Small intestine (tissue), 7 donors: ENCODE measurements at regions not wholly inside any gene's neighbourhood (a gene's known extent, or its start where the extent isn't known, plus 50 kb on each side); places are given as distances from the start of the nearest gene placed in this dataset.

Experiments used
- DNase-seq, 2 donors: peaks; one replicate each; pipeline versions ENCODE4 v3.0.0 to v3.0.0-alpha.2; 2013
- FAIRE-seq: peaks from 2 replicates; lab custom pipeline; 2012; peaks lifted over from hg19 to GRCh38; lab: Jason Lieb, UNC
- H3K27ac ChIP-seq, 3 donors: one replicate each; pipeline ENCODE4 v1.5.1; 2013; ENCODE audit warnings: low read length in 2 of 3, mild to moderate bottlenecking in 2 of 3, control low read depth in 1 of 3, inconsistent platforms in 1 of 3, low read depth in 1 of 3, moderate library complexity in 1 of 3
- H3K27me3 ChIP-seq, 3 donors: one replicate each; pipeline ENCODE4 v1.6.1; 2013; ENCODE audit warnings: low read length in 3 of 3, inconsistent platforms in 1 of 3; ENCODE audit not compliant: control insufficient read depth in 3 of 3, insufficient read depth in 3 of 3
- H3K36me3 ChIP-seq, 3 donors: one replicate each; pipeline ENCODE4 v1.6.1; 2013; ENCODE audit warnings: low read length in 3 of 3, inconsistent platforms in 1 of 3, low read depth in 1 of 3, mild to moderate bottlenecking in 1 of 3, moderate library complexity in 1 of 3; ENCODE audit not compliant: control insufficient read depth in 3 of 3, insufficient read depth in 2 of 3
- H3K4me1 ChIP-seq, 3 donors: one replicate each; pipeline ENCODE4 v1.6.1; 2013; ENCODE audit warnings: low read length in 2 of 3, inconsistent platforms in 1 of 3, low read depth in 1 of 3, mild to moderate bottlenecking in 1 of 3, moderate library complexity in 1 of 3; ENCODE audit not compliant: control insufficient read depth in 3 of 3, insufficient read depth in 2 of 3
- H3K4me3 ChIP-seq, 3 donors: one replicate each; pipeline ENCODE4 v1.5.1; 2013; ENCODE audit warnings: low read length in 3 of 3, control low read depth in 1 of 3, inconsistent platforms in 1 of 3, low read depth in 1 of 3, mild to moderate bottlenecking in 1 of 3, moderate library complexity in 1 of 3
- H3K9me3 ChIP-seq, 2 donors: one replicate each; pipeline ENCODE4 v1.6.1; 2013; ENCODE audit warnings: low read depth in 1 of 2, low read length in 1 of 2; ENCODE audit not compliant: control insufficient read depth in 2 of 2, insufficient read depth in 1 of 2
- WGBS, 3 donors: extraction: QIAGEN DNeasy Blood & Tissue Kit; methylation state at CpG; one replicate each; pipeline ENCODE4 v1.1.7; 2013; 5-methylcytosine and 5-hydroxymethylcytosine counted together
- donor health status: healthy with polysubstance abuse.
- donor health status: control.
- donor health status: control.
- donor health status: Bipolar disorder and iron deficiency.
- donor health status: healthy.

DNA sequence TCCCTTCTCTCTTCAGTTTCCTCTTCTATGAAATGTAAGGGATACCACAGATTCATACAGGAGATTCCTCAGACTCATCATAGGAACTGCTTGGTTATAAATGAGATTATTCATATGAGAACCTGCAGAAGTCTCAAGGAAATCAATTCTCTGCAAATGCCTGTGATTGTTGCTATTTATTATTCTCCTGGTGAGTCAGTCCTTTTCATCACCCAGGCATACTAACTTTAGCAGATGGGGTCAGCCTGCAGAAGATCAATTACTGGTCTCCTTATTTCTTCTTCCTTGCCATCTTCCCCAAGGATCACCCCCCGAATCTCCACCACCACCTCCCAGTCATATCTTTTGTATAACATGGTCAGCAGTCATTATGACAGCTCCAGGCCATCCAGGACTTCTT is 53.8 kb upstream of the DCP1A start:
- 78 to 92% (median 89%) methylated on average over 1 of the region's 1 CpG for WGBS, 3 donors
- Histone ChIP-seq H3K9me3 (no peaks in the 10 kb centered on the region), H3K27me3 (peaks cover 0 to 3% (median 0%) of the 10 kb centered on the region in 3 donors), H3K4me1 (no peaks in the 10 kb centered on the region), H3K4me3 (no peak overlapping the region), H3K36me3 (no peaks in the 10 kb centered on the region), H3K27ac (no peak overlapping the region)
- FAIRE-seq (no peak), DNase-seq (no peak)

DNA sequence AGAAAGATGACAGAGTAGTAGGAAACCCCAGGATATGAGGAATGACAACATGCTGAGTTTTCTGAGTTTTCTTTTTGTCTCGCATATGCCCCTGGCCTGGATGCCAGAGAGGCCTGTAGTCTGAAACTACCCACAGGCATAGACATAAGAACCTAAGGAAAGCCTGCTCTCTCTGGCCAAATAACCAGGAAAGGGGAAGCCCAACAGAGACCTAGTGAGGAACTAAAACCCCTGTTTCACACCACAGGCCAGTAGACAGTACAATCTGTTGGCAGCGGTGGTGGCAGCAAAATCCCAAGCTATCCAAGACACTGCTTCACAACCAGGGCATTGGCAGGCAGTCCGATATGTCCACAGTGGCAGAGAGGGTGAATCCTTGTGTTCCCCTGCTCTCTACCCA is 55.0 kb upstream of the DCP1A start:
- Histone ChIP-seq H3K4me1 (no peaks in the 10 kb centered on the region), H3K27ac (no peak overlapping the region), H3K9me3 (no peaks in the 10 kb centered on the region), H3K4me3 (no peak overlapping the region), H3K27me3 (peaks cover 0 to 3% (median 0%) of the 10 kb centered on the region in 3 donors), H3K36me3 (no peaks in the 10 kb centered on the region)
- WGBS, 3 donors, result 87 to 95% (median 91%) methylated on average over 3 of the region's 3 CpGs
- FAIRE-seq (no peak), DNase-seq (no peak)

DNA sequence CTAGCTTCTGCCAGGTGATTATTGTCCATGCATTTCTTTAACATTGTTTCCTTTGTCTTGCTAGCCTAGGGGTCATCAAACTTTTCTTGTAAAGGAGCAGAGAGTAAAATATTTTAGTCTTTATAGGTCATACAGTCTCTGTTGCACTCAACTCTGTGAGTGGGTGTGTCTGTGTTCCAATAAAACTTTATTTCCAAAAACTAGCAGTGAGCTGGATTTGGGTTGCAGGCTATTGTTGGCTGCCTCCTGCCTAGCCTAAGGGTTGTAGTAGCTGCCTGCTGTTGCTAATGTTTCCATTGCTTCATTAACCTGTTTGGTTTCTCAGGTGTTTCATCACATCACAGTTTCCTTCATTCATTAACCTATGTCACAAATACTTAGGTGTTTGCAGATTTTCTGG is 64.0 kb upstream of the DCP1A start:
- Histone ChIP-seq H3K4me1 (no peaks in the 10 kb centered on the region), H3K9me3 (peaks cover 0 to 15% of the 10 kb centered on the region in 2 donors), H3K27me3 (peaks cover 0 to 4% (median 0%) of the 10 kb centered on the region in 3 donors), H3K27ac (no peak overlapping the region), H3K36me3 (no peaks in the 10 kb centered on the region), H3K4me3 (no peak overlapping the region)
- FAIRE-seq (no peak), DNase-seq (peak in 1 of 2 donors; percentile 8)

DNA sequence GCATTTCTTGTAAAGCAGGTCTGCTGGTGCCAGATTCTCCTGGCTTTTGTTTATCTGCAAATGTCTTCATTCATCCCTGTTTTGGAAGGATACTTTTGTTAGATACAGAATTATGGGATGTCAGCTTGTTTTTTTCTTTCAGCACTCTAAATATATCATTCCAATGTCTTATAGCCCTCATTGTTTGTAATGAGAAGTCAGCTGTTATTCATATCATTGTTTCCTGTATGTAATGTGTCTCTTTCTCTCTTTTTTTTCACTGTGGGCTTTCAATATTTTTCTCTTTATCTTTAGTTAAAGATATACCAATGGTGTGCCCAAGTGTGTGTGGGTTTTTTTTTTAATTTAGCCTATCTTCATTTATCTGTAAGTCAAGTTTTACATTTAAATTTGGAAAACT is 65.6 kb upstream of the DCP1A start:
- Histone ChIP-seq H3K27me3 (peaks cover 0 to 4% (median 0%) of the 10 kb centered on the region in 3 donors), H3K4me1 (no peaks in the 10 kb centered on the region), H3K36me3 (no peaks in the 10 kb centered on the region), H3K9me3 (peaks cover 0 to 15% of the 10 kb centered on the region in 2 donors), H3K27ac (no peak overlapping the region), H3K4me3 (no peak overlapping the region)
- FAIRE-seq (no peak), DNase-seq (no peak)

DNA sequence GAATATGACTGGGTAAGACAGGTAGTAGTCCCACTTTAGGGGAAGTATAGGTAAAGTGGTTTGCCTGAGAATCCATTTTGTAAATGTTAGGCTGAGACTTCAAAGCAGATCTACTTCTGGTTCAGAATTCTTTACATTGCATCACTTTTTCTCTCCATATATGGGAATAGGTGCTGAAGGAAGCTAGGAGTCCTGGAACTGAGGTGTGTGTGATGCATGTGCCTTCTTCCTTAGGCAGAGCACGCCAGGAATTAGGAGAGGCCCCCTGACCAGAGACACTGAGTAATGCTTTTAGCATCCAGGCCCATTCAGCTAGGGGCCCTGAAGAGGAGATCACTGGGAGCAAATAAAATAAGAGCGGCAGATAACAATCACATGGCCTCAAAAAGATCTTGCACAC is 69.2 kb upstream of the DCP1A start:
- H3K4me1 ChIP-seq, result no peaks in the 10 kb centered on the region
- no peak overlapping the region for H3K27ac ChIP-seq
- no peak for FAIRE-seq
- 78 to 90% (median 87%) methylated on average over 2 of the region's 2 CpGs for WGBS, 3 donors
- H3K4me3 ChIP-seq, result no peak overlapping the region
- peaks cover 0 to 4% (median 0%) of the 10 kb centered on the region in 3 donors for H3K27me3 ChIP-seq
- H3K9me3 ChIP-seq, result peaks cover 0 to 15% of the 10 kb centered on the region in 2 donors
- H3K36me3 ChIP-seq, result no peaks in the 10 kb centered on the region
- no peak for DNase-seq

DNA sequence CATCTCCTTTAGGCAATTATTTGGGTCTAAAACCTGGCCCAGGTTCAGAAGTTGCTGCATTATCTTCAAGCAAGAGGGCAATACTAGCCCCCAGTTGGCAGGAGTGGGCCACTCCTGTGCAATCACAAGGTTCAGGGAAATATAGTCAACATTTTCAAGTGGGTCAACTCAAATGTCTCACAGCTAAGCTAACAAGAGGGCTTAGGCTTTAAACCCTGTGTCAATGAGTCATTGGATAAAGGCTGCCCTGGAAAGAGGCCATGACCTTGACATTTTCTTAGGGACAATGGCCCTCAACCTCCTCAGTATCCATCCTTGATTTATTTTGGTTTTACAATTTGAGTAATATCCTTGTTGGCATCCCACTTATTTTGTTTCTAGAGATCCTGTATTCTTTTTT is 73.5 kb upstream of the DCP1A start:
- peaks cover 0 to 13% of the 10 kb centered on the region in 2 donors for H3K9me3 ChIP-seq
- FAIRE-seq (no peak), DNase-seq (no peak)
- no peaks in the 10 kb centered on the region for H3K36me3 ChIP-seq
- no peak overlapping the region for H3K4me3 ChIP-seq
- H3K4me1 ChIP-seq, result peaks cover 0 to 19% (median 3%) of the 10 kb centered on the region in 3 donors
- H3K27me3 ChIP-seq, result peaks cover 0 to 2% (median 0%) of the 10 kb centered on the region in 3 donors
- no peak overlapping the region for H3K27ac ChIP-seq

DNA sequence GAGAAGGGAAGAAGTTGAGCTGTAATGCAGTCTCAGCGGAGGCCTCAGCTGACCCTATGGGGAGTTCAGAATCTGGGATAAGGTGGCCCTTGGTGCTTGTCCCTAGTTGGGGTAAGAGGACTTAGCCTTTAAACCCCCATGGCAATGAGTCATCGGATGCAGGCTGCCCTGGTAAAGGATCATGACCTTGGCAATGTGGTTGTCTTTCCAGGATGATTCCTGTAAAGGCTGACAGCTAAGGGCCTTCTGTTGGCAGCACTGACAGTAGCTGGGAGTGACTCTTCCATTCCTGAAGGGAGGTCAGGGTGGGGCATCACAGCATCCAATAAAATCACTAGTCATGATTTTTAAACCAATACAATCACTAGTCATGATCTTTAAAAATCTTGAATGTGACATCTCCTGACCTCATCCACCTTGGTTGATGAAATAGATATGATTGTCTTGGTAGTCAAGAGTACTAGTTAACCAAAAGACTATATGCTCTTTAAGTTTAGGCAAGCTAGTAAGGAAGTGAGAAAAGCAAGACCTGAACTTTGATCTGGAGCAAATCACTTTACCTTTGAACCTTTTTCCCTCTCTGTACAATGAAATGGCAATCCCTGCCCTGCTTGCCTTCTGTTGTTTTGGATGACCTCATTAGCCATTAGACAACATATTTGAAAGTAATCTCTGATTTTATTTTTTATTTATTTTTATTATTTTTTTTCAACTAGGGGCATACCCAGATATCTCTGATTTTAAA is 71.3 kb upstream of the CACNA1D start:
- DNase-seq (peak; percentile 58 to 89), FAIRE-seq (no peak)
- Histone ChIP-seq H3K4me1 (peaks cover 0 to 19% (median 3%) of the 10 kb centered on the region in 3 donors), H3K4me3 (no peak overlapping the region), H3K9me3 (peaks cover 0 to 17% of the 10 kb centered on the region in 2 donors), H3K36me3 (no peaks in the 10 kb centered on the region), H3K27me3 (peaks cover 0 to 2% (median 0%) of the 10 kb centered on the region in 3 donors), H3K27ac (peak overlapping the region in 2 of 3 donors; percentile 29 to 75)
- 80 to 88% (median 84%) methylated on average over 2 of the region's 2 CpGs for WGBS, 3 donors

DNA sequence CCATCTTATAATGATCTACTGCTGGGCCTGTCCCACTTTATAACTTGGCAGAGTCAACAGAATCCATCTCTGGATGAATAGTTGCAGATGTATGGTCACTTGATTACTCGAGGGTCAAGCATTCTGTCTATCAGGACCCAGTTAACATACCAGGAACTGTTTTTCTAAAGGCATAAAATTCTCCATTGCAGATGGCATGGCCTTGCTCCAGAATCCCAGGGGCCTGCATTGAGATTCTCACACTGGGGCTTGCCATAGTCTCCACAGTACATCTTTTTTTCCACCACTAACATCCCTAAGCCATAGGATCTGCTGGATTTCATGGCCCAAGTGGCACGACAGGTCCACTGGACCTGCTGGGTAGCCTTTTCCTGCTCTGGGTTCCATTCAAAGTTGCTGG is 68.5 kb upstream of the CACNA1D start:
- no peak overlapping the region for H3K27ac ChIP-seq
- H3K4me1 ChIP-seq, result peaks cover 0 to 19% (median 3%) of the 10 kb centered on the region in 3 donors
- WGBS, 3 donors, result 81% methylated on average over 2 of the region's 2 CpGs
- no peak for FAIRE-seq
- no peak overlapping the region for H3K4me3 ChIP-seq
- no peaks in the 10 kb centered on the region for H3K36me3 ChIP-seq
- H3K9me3 ChIP-seq, result peaks cover 0 to 17% of the 10 kb centered on the region in 2 donors
- no peaks in the 10 kb centered on the region for H3K27me3 ChIP-seq
- no peak for DNase-seq

DNA sequence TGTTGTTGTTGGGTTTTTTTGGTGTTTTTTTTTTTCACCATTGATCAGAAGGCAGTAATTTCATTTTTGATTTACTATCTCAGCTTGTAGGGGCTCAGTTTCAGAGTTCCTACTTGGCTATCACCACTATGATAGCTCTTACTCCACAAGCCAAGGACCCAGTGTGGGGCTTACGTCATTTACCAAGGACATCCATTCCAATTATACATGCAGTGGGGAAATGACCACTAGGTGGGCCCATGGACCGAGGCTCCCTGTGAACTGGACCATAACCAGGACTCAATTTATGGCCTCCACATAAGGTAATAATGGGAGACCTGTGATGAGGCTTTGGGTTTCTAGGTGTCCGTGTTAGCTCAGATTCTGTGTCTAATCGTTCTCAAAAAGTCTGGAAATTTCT is 67.5 kb upstream of the CACNA1D start:
- 75 to 87% (median 84%) methylated on average over 4 of the region's 4 CpGs for WGBS, 3 donors
- peaks cover 0 to 17% of the 10 kb centered on the region in 2 donors for H3K9me3 ChIP-seq
- DNase-seq, result no peak
- H3K27me3 ChIP-seq, result peaks cover 0 to under 1% (median 0%) of the 10 kb centered on the region in 3 donors
- no peak for FAIRE-seq
- H3K36me3 ChIP-seq, result no peaks in the 10 kb centered on the region
- H3K27ac ChIP-seq, result no peak overlapping the region
- no peak overlapping the region for H3K4me3 ChIP-seq
- peaks cover 0 to 18% (median 3%) of the 10 kb centered on the region in 3 donors for H3K4me1 ChIP-seq
